Retinal pigment epithelial cell (primary cell): ENCODE measurements at regions not wholly inside any gene's neighbourhood (a gene's known extent, or its start where the extent isn't known, plus 50 kb on each side); places are given as distances from the start of the nearest gene placed in this dataset.

ENCODE experiments used
- DNase-seq: peaks from one replicate; pipeline ENCODE4 v3.0.0-alpha.2; 2010; ENCODE audit warnings: low read depth
- H3K4me3 ChIP-seq: 2 replicates; pipeline ENCODE4 v1.5.1; 2011; ENCODE audit warnings: mild to moderate bottlenecking, low read length, control low read depth, moderate library complexity
- CTCF ChIP-seq: conservative IDR thresholded peaks from 2 replicates; pipeline ENCODE4 v1.5.1; 2011; ENCODE audit warnings: low read depth, low read length, control low read depth, inconsistent platforms

- TF ChIP-seq CTCF: no peak
- H3K4me3 ChIP-seq: no peak overlapping the region
- DNase-seq: no peak
These were observed 188.2 kb downstream of the MTX2 start for GRCh38 chr2:176457481-176457880.

GRCh38 chr2:176461098-176461808 lies 192.0 kb downstream of the MTX2 start:
- no peak for TF ChIP-seq CTCF
- DNase-seq: no peak
- H3K4me3 ChIP-seq: no peak overlapping the region

GRCh38 chr2:176461809-176462670 lies 192.8 kb downstream of the MTX2 start:
- no peak overlapping the region for H3K4me3 ChIP-seq
- DNase-seq: no peak
- no peak for TF ChIP-seq CTCF

- TF ChIP-seq CTCF: no peak
- no peak for DNase-seq
- H3K4me3 ChIP-seq: no peak overlapping the region
These were observed 194.3 kb downstream of the MTX2 start for GRCh38 chr2:176463546-176463945.

- H3K4me3 ChIP-seq: no peak overlapping the region
- no peak for TF ChIP-seq CTCF
- no peak for DNase-seq
These were observed 195.8 kb downstream of the MTX2 start for GRCh38 chr2:176464886-176465564.

- DNase-seq: no peak
- no peak overlapping the region for H3K4me3 ChIP-seq
- no peak for TF ChIP-seq CTCF
These were observed 197.7 kb downstream of the MTX2 start for GRCh38 chr2:176466918-176467452.
